Lung microvascular endothelial cell (primary cell): ENCODE measurements at regions not wholly inside any gene's neighbourhood (a gene's known extent, or its start where the extent isn't known, plus 50 kb on each side); places are given as distances from the start of the nearest gene placed in this dataset.
"Not testable (repeated sequence)": the region's sequence is repeated elsewhere in the genome, so short reads cannot be mapped to it uniquely, and the experiment has no call there.

Experiments
- DNase-seq, 2 donors: peaks; one replicate each; pipeline versions ENCODE4 v3.0.0 to v3.0.0-alpha.2; 2010; ENCODE audit warnings: low read depth in 2 of 2

GRCh38 chr7:9204571-9204970 is 771.2 kb downstream of the NXPH1 start:
- DNase-seq = no peak

- no peak for DNase-seq
Measured at GRCh38 chr7:9210114-9210513, 776.7 kb downstream of the NXPH1 start.

- no peak for DNase-seq
Measured at GRCh38 chr7:9217204-9217603, 783.8 kb downstream of the NXPH1 start.

GRCh38 chr7:9226500-9226899 is 793.1 kb downstream of the NXPH1 start:
- DNase-seq = no peak

GRCh38 chr7:9231630-9232121 is 798.3 kb downstream of the NXPH1 start:
- no peak for DNase-seq

- no peak for DNase-seq
Measured at GRCh38 chr7:9240001-9240400, 806.6 kb downstream of the NXPH1 start.

GRCh38 chr7:9241826-9242225 is 808.4 kb downstream of the NXPH1 start:
- no peak for DNase-seq

- DNase-seq = no peak
Measured at GRCh38 chr7:9242636-9243035, 809.2 kb downstream of the NXPH1 start.

- DNase-seq = no peak
Measured at GRCh38 chr7:9250876-9251275, 817.5 kb downstream of the NXPH1 start.

GRCh38 chr7:9264395-9264794 is 831.0 kb downstream of the NXPH1 start:
- no peak for DNase-seq

- DNase-seq = no peak
Measured at GRCh38 chr7:9280088-9280487, 846.7 kb downstream of the NXPH1 start.

GRCh38 chr7:9283246-9283645 is 849.8 kb downstream of the NXPH1 start:
- no peak for DNase-seq

GRCh38 chr7:9302436-9302835 is 869.0 kb downstream of the NXPH1 start:
- DNase-seq = no peak

GRCh38 chr7:9307131-9307530 is 873.7 kb downstream of the NXPH1 start:
- no peak for DNase-seq

- DNase-seq = no peak
Measured at GRCh38 chr7:9324513-9324912, 891.1 kb downstream of the NXPH1 start.

- DNase-seq = no peak
Measured at GRCh38 chr7:9328296-9328695, 894.9 kb downstream of the NXPH1 start.

- no peak for DNase-seq
Measured at GRCh38 chr7:9349625-9350024, 916.2 kb downstream of the NXPH1 start.

GRCh38 chr7:9391221-9391620 is 957.8 kb downstream of the NXPH1 start:
- no peak for DNase-seq

- no peak for DNase-seq
Measured at GRCh38 chr7:9391984-9392383, 958.6 kb downstream of the NXPH1 start.

GRCh38 chr7:9404386-9404785 is 971.0 kb downstream of the NXPH1 start:
- DNase-seq = not testable (repeated sequence)

- peak in 1 of 2 donors; percentile 1 for DNase-seq
Measured at GRCh38 chr7:9407816-9408215, 974.4 kb downstream of the NXPH1 start.

- no peak for DNase-seq
Measured at GRCh38 chr7:9453521-9453920, 1020.1 kb downstream of the NXPH1 start.

GRCh38 chr7:9488555-9488954 is 1055.1 kb downstream of the NXPH1 start:
- peak; percentile 2 to 55 for DNase-seq

- DNase-seq = no peak
Measured at GRCh38 chr7:9498303-9498702, 1064.9 kb downstream of the NXPH1 start.
